HCT116 (cell line): ENCODE measurements at regions not wholly inside any gene's neighbourhood (a gene's known extent, or its start where the extent isn't known, plus 50 kb on each side); places are given as distances from the start of the nearest gene placed in this dataset.

ENCODE experiments used
- ATAC-seq: fragments of 200-7000 bp; cut with Tn5 transposase; 2 replicates; pipeline ENCODE4 v1.9.1; 2020; ENCODE audit warnings: mild to moderate bottlenecking, moderate library complexity
- BruUV-seq: library from RNA; stranded (reverse); fragments of 400-500 nt; replicated peaks from 2 replicates; lab custom pipeline; 2021; lab: Mats Ljungman, UMichigan
- CTCF ChIA-PET: fragments of 300-600 bp; sonication (Branson Sonifier 250); formaldehyde crosslinking; loops from one replicate; lab custom pipeline; 2021; ENCODE audit warnings: antibody characterized with exemption; lab: Charles Lee
- POLR2A ChIA-PET: fragments of 300-600, 350-600 bp; sonication (Branson Sonifier 250); formaldehyde crosslinking; loops from one replicate; lab custom pipeline; 2021; ENCODE audit warnings: antibody characterized with exemption; lab: Charles Lee
- RAD21 ChIA-PET, 2 experiments: fragments of 300-600 bp; sonication (Branson Sonifier 250); formaldehyde crosslinking; loops; one replicate each; lab custom pipeline; 2023; ENCODE audit warnings: low total read pairs in 2 of 2; ENCODE audit not compliant: uncharacterized antibody in 2 of 2, unreplicated experiment in 2 of 2, low non-redundant PET in 1 of 2; lab: Charles Lee
- DNase-seq: peaks from one replicate; pipeline ENCODE4 v3.0.0-alpha.2; 2010; ENCODE audit warnings: low read depth, low spot score
- H2AFZ ChIP-seq: fragments of 200-600 bp; shearing (Covaris generic), sonication (generic); 2 replicates; pipeline ENCODE4 v1.6.1; 2017; ENCODE audit warnings: low read depth, mixed run types, mixed read lengths, antibody characterized with exemption, low read length; ENCODE audit not compliant: poor library complexity, severe bottlenecking
- H3K27ac ChIP-seq: 2 replicates; pipeline ENCODE4 v1.5.1; 2012; ENCODE audit warnings: low read depth, low read length
- H3K27me3 ChIP-seq: fragments of 200-600 bp; sonication (generic); 2 replicates; pipeline ENCODE4 v1.6.1; 2016; ENCODE audit warnings: mixed run types, low read length, mixed read lengths; ENCODE audit not compliant: insufficient read depth
- H3K36me3 ChIP-seq, 2 experiments: fragments of 200-500 bp in 1 of 2; fragments of 200-600 bp in 1 of 2; sonication (Bioruptor generic) in 1 of 2; sonication (generic) in 1 of 2; 2 replicates each; pipeline versions ENCODE4 v1.5.1 to v1.6.1; 2014 to 2016; ENCODE audit warnings: low read length in 2 of 2, inconsistent platforms in 1 of 2, mixed read lengths in 1 of 2, mixed run types in 1 of 2; ENCODE audit not compliant: insufficient read depth in 2 of 2, control insufficient read depth in 1 of 2
- H3K4me1 ChIP-seq, 2 experiments: fragments of 200-600 bp in 1 of 2; sonication (generic) in 1 of 2; 2 replicates each; pipeline versions ENCODE4 v1.5.1 to v1.6.1; 2012 to 2017; ENCODE audit warnings: low read length in 2 of 2, inconsistent platforms in 1 of 2, mild to moderate bottlenecking in 1 of 2, mixed read lengths in 1 of 2, mixed run types in 1 of 2, moderate library complexity in 1 of 2; ENCODE audit not compliant: insufficient read depth in 2 of 2, control insufficient read depth in 1 of 2
- H3K4me2 ChIP-seq: fragments of 200-600 bp; sonication (generic); 2 replicates; pipeline ENCODE4 v1.6.1; 2017; ENCODE audit warnings: mixed run types, low read length, mixed read lengths
- H3K4me3 ChIP-seq, 2 experiments: fragments of 200-600 bp in 1 of 2; sonication (generic) in 1 of 2; replicated peaks in 1 of 2; 2 replicates each; pipeline ENCODE4 v1.5.1; 2011 to 2016; ENCODE audit warnings: low read length in 2 of 2, control low read depth in 1 of 2, low read depth in 1 of 2, mild to moderate bottlenecking in 1 of 2, mixed read lengths in 1 of 2, mixed run types in 1 of 2
- H3K79me2 ChIP-seq: fragments of 200-600 bp; sonication (generic); 2 replicates; pipeline ENCODE4 v1.6.1; 2017; ENCODE audit warnings: mild to moderate bottlenecking, mixed run types, low read length, moderate library complexity, mixed read lengths; ENCODE audit not compliant: insufficient read depth
- H3K9ac ChIP-seq: fragments of 200-600 bp; sonication (generic); 2 replicates; pipeline ENCODE4 v1.6.1; 2016; ENCODE audit warnings: low read length, mixed read lengths
- H3K9me2 ChIP-seq: fragments of 200-600 bp; sonication (generic), shearing (Covaris generic); 2 replicates; pipeline ENCODE4 v1.6.1; 2017; ENCODE audit warnings: mixed run types, mild to moderate bottlenecking, moderate library complexity; ENCODE audit not compliant: insufficient read depth
- H3K9me3 ChIP-seq, 2 experiments: fragments of 200-500 bp in 1 of 2; fragments of 200-600 bp in 1 of 2; sonication (Bioruptor generic) in 1 of 2; sonication (generic) in 1 of 2; 2 replicates each; pipeline ENCODE4 v1.6.1; 2014 to 2017; ENCODE audit warnings: low read length in 2 of 2, mixed read lengths in 2 of 2, inconsistent platforms in 1 of 2, low read depth in 1 of 2, mild to moderate bottlenecking in 1 of 2, mixed run types in 1 of 2, moderate library complexity in 1 of 2; ENCODE audit not compliant: control insufficient read depth in 1 of 2, insufficient read depth in 1 of 2
- H4K20me1 ChIP-seq: fragments of 200-600 bp; sonication (generic), shearing (Covaris generic); 2 replicates; pipeline ENCODE4 v1.6.1; 2017; ENCODE audit warnings: mixed run types, mild to moderate bottlenecking, moderate library complexity; ENCODE audit not compliant: insufficient read depth
- ATF3 ChIP-seq: IDR thresholded peaks from 2 replicates; pipeline ENCODE4 v1.6.1; 2012
- CEBPB ChIP-seq: IDR thresholded peaks from 2 replicates; pipeline ENCODE4 v1.6.1; 2012; ENCODE audit warnings: low read depth
- ELF1 ChIP-seq: IDR thresholded peaks from 2 replicates; pipeline ENCODE4 v1.6.1; 2012; ENCODE audit warnings: low read depth, borderline replicate concordance
- EZH2 ChIP-seq: fragments of 200-600 bp; sonication (generic); IDR thresholded peaks from 2 replicates; pipeline ENCODE4 v1.6.1; 2017; ENCODE audit warnings: antibody characterized with exemption, mixed run types
- FOSL1 ChIP-seq: IDR thresholded peaks from 2 replicates; pipeline ENCODE4 v1.6.1; 2012; ENCODE audit warnings: low read depth
- JUND ChIP-seq: IDR thresholded peaks from 2 replicates; pipeline ENCODE4 v1.6.1; 2012
- MAX ChIP-seq: IDR thresholded peaks from 2 replicates; pipeline ENCODE4 v1.6.1; 2012
- POLR2A ChIP-seq: IDR thresholded peaks from 2 replicates; pipeline ENCODE4 v1.7.0; 2011; ENCODE audit warnings: borderline replicate concordance; ENCODE audit not compliant: insufficient read depth, insufficient read length; ENCODE audit errors: extremely low read depth
- POLR2AphosphoS5 ChIP-seq: IDR thresholded peaks from 2 replicates; pipeline ENCODE4 v1.6.1; 2011; ENCODE audit warnings: mild to moderate bottlenecking, low read depth, low read length, moderate library complexity
- SIN3A ChIP-seq: IDR thresholded peaks from 2 replicates; pipeline ENCODE4 v1.6.1; 2012; ENCODE audit warnings: low read depth
- SP1 ChIP-seq: IDR thresholded peaks from 2 replicates; pipeline ENCODE4 v1.6.1; 2012; ENCODE audit warnings: low read depth
- SRF ChIP-seq: IDR thresholded peaks from 2 replicates; pipeline ENCODE4 v1.6.1; 2012; ENCODE audit warnings: low read depth
- TCF7L2 ChIP-seq: IDR thresholded peaks from 2 replicates; pipeline ENCODE4 v1.7.0; 2011; ENCODE audit warnings: borderline replicate concordance, inconsistent platforms; ENCODE audit not compliant: insufficient read depth, insufficient read length; ENCODE audit errors: extremely low read depth
- YY1 ChIP-seq: IDR thresholded peaks from 2 replicates; pipeline ENCODE4 v1.6.1; 2011; ENCODE audit warnings: low read length, low read depth, moderate library complexity, mild to moderate bottlenecking; ENCODE audit not compliant: insufficient replicate concordance; ENCODE audit errors: extremely low read depth
- ZFX ChIP-seq: fragments of 450-650 bp; IDR thresholded peaks from 2 replicates; pipeline ENCODE4 v1.6.1; 2017
- ZNF274 ChIP-seq: fragments of 200-500 bp; sonication (Bioruptor generic); IDR thresholded peaks from 2 replicates; pipeline ENCODE4 v1.6.1; 2014; ENCODE audit warnings: mild to moderate bottlenecking, low read depth, low read length, inconsistent platforms
- intact Hi-C: fragments of 100-400 bp; cut with micrococcal nuclease; formaldehyde crosslinking; loops from 2 replicates; pipeline ENCODE4 v1.10.0; 2022

GRCh38 chr11:64441127-64441526 lies 82.2 kb downstream of the RPS6KA4 start:
- ChIA-PET CTCF (no interaction called here), POLR2A (no interaction called here), RAD21 (no interaction called here)
- H3K4me3 ChIP-seq = no peak overlapping the region
- intact Hi-C loops = no loop called here
- H3K36me3 ChIP-seq = no peaks in the 10 kb centered on the region
- no peaks in the 10 kb centered on the region for H4K20me1 ChIP-seq
- no peak overlapping the region for H3K9ac ChIP-seq
- no peak overlapping the region for H2AFZ ChIP-seq
- ATAC-seq = no peak
- no peak for DNase-seq
- H3K4me1 ChIP-seq = no peaks in the 10 kb centered on the region; a peak in 1 of 4 replicates
- no peaks in the 10 kb centered on the region for H3K79me2 ChIP-seq
- no TSS peak for BruUV-seq
- no peak overlapping the region for H3K27ac ChIP-seq
- H3K9me2 ChIP-seq = no peaks in the 10 kb centered on the region
- H3K4me2 ChIP-seq = no peak overlapping the region
- no peaks in the 10 kb centered on the region for H3K9me3 ChIP-seq
- no peak for TF ChIP-seq POLR2AphosphoS5
- TF ChIP-seq YY1 = no peak
- TF ChIP-seq ELF1 = no peak
- no peak for TF ChIP-seq JUND
- TF ChIP-seq TCF7L2 = no peak
- no peak for TF ChIP-seq SP1
- no peak for TF ChIP-seq ZFX
- TF ChIP-seq SIN3A = no peak
- TF ChIP-seq ZNF274 = no peak
- no peak for TF ChIP-seq EZH2
- no peak for TF ChIP-seq MAX
- no peak for TF ChIP-seq FOSL1
- TF ChIP-seq ATF3 = no peak
- no peak for TF ChIP-seq POLR2A
- TF ChIP-seq CEBPB = no peak
- no peak for TF ChIP-seq SRF
- H3K27me3 ChIP-seq = no peaks in the 10 kb centered on the region
